GM21367 (cell line): ENCODE measurements at regions not wholly inside any gene's neighbourhood (a gene's known extent, or its start where the extent isn't known, plus 50 kb on each side); places are given as distances from the start of the nearest gene placed in this dataset.
"Not testable (repeated sequence)": the region's sequence is repeated elsewhere in the genome, so short reads cannot be mapped to it uniquely, and the experiment has no call there.

Experiments used
- ATAC-seq: cut with Tn5 transposase; IDR thresholded peaks from one replicate; pipeline ENCODE4 v1.9.1; 2021; ENCODE audit not compliant: unreplicated experiment

GRCh38 chr11:81220146-81220895 lies 1513.3 kb downstream of the FAM181B start:
- ATAC-seq, result no peak

- ATAC-seq, result no peak
Observed at GRCh38 chr11:81219661-81220060, 1514.0 kb downstream of the FAM181B start.

GRCh38 chr11:81218440-81218839 lies 1515.2 kb downstream of the FAM181B start:
- ATAC-seq, result no peak

GRCh38 chr11:81211050-81211449 lies 1522.6 kb downstream of the FAM181B start:
- no peak for ATAC-seq

GRCh38 chr11:81207421-81208054 lies 1526.1 kb downstream of the FAM181B start:
- no peak for ATAC-seq

- ATAC-seq, result no peak
Observed at GRCh38 chr11:81203876-81204275, 1529.8 kb downstream of the FAM181B start.

- ATAC-seq, result no peak
Observed at GRCh38 chr11:81197396-81197795, 1536.3 kb downstream of the FAM181B start.

GRCh38 chr11:81192516-81192915 lies 1541.1 kb downstream of the FAM181B start:
- no peak for ATAC-seq

- ATAC-seq, result no peak
Observed at GRCh38 chr11:81190546-81190945, 1543.1 kb downstream of the FAM181B start.

GRCh38 chr11:81187033-81187432 lies 1546.6 kb downstream of the FAM181B start:
- ATAC-seq, result not testable (repeated sequence)

GRCh38 chr11:81174646-81175330 lies 1558.9 kb downstream of the FAM181B start:
- no peak for ATAC-seq

GRCh38 chr11:81165164-81165563 lies 1568.5 kb downstream of the FAM181B start:
- no peak for ATAC-seq

GRCh38 chr11:81159900-81160299 lies 1573.8 kb downstream of the FAM181B start:
- no peak for ATAC-seq

GRCh38 chr11:81135570-81135969 lies 1598.1 kb downstream of the FAM181B start:
- ATAC-seq, result no peak

- no peak for ATAC-seq
Observed at GRCh38 chr11:81129618-81130017, 1604.0 kb downstream of the FAM181B start.

- ATAC-seq, result no peak
Observed at GRCh38 chr11:81112718-81113117, 1620.9 kb downstream of the FAM181B start.

GRCh38 chr11:81104051-81104450 lies 1629.6 kb downstream of the FAM181B start:
- ATAC-seq, result no peak

- ATAC-seq, result no peak
Observed at GRCh38 chr11:81098471-81098870, 1635.2 kb downstream of the FAM181B start.

- ATAC-seq, result no peak
Observed at GRCh38 chr11:81092522-81092921, 1641.1 kb downstream of the FAM181B start.

- ATAC-seq, result no peak
Observed at GRCh38 chr11:81089242-81089641, 1644.4 kb downstream of the FAM181B start.

- ATAC-seq, result no peak
Observed at GRCh38 chr11:81080476-81080875, 1639.6 kb upstream of the TENM4 start.

- ATAC-seq, result no peak
Observed at GRCh38 chr11:81072273-81072672, 1631.4 kb upstream of the TENM4 start.
